ENCODE measurements at regions not wholly inside any gene's neighbourhood (a gene's known extent, or its start where the extent isn't known, plus 50 kb on each side); places are given as distances from the start of the nearest gene placed in this dataset.

DNA sequence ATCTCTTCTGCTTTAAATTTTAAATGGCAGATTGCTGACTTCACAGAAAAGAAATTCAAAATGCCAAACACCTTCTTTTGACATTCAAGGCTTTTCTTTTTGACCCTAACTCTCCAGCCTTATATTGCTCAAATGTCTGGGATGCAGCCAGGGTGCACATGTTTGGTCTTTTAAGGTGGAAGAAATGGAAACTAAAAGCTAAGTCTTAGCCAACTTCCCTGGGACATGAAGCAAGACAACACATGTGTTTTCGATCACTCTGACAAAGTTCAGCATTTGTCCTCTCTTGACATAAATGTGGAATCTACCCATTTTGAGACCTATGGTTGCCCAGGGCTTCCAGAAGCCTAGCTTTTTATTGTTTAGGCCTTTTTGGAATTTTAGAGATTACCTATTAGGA, 161.6 kb downstream of the RDH14 start:
- DNase-seq (ENCODE audit: low read depth, low spot score), result no peak
- H3K4me3 ChIP-seq (ENCODE audit: low read length), result no peak overlapping the region

GRCh38 chr2:18396329-18397010, 164.0 kb downstream of the RDH14 start:
- no peak overlapping the region for H3K4me3 ChIP-seq (ENCODE audit: low read length)
- DNase-seq (ENCODE audit: low read depth, low spot score), result no peak

GRCh38 chr2:18395555-18395954, 164.9 kb downstream of the RDH14 start:
- no peak overlapping the region for H3K4me3 ChIP-seq (ENCODE audit: low read length)
- DNase-seq (ENCODE audit: low read depth, low spot score), result no peak

DNA sequence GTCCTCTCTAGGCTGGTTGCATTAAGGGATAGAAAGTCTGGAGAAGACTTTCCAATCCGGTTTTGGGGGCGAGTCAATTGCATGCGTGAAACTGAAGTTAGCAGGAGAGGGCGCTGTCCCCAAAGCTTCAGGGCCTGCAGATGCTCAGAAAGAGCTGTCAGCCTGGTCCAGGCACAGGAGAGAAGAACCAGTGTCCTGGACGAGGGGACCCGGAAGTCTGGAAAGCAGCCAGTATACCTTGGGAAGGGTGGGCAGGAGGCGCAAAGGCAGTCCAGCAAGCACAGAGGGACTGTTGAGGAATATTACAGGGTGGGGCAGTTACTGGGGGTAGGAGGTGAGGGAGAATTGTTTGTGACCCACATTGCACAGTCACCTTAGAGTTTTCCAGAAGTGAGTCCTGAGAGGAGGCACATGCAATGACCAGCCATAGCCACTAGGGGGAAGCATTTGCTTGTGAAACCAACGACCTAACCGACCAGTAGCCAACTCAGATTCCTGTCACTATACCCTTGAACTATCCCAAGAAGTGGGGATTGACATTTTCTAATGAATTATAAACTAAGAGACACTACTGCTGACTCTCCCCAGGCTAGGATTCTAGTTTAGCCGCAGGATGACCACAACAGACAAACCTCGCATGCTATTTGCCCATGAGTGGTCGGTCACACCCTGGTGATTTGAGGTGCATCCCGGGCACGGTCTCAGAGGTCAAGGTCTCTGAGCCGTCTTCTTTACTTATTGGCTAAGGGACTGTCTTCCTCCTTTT, 172.8 kb downstream of the RDH14 start:
- peak; percentile 59 for DNase-seq (ENCODE audit: low read depth, low spot score)
- H3K4me3 ChIP-seq (ENCODE audit: low read length), result no peak overlapping the region

- DNase-seq (ENCODE audit: low read depth, low spot score), result no peak
- H3K4me3 ChIP-seq (ENCODE audit: low read length), result no peak overlapping the region
Observed at GRCh38 chr2:18384242-18384641, 176.2 kb downstream of the RDH14 start.

DNA sequence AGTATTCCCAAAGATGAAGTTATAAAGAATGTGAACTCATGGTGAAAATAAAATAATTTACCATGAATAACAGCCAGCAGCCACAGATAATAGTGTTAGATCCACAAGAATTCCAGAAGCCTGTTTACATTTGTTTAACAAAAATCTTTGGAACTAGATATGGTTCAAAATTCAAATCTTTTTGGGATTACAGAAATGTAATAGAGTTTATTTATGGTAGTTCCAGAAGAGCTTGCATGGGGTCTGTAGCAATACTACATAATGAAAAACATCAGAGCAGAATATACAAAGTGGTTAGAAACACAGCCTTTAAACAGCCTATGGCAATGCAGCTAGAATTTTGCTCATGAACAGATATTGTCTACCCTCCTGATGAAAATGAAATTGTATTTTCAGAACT, 179.1 kb downstream of the RDH14 start:
- no peak overlapping the region for H3K4me3 ChIP-seq (ENCODE audit: low read length)

DNA sequence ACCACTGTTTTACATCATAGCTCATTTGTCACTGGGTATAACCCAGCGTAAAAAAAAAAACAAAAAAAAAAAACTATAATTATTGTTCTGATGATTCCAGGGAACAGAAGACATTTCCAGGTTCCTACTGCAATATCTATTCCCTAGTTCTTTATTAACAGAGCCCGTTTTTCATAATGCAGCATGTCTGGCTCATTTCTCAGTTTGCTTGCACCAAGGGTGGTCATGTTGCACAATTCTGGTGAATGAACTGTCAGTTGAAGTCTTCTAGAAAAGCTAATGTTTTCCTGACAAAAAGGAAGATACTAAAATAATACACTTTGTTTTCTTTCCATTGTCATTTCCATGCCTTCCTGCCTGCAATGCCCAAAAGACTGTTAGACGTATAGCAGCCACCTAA, 180.1 kb downstream of the RDH14 start:
- DNase-seq (ENCODE audit: low read depth, low spot score), result no peak
- no peak overlapping the region for H3K4me3 ChIP-seq (ENCODE audit: low read length)

More for the DNA sequence above, 179.1 kb downstream of the RDH14 start:
- no peak for DNase-seq (ENCODE audit: low read depth, low spot score)

DNA sequence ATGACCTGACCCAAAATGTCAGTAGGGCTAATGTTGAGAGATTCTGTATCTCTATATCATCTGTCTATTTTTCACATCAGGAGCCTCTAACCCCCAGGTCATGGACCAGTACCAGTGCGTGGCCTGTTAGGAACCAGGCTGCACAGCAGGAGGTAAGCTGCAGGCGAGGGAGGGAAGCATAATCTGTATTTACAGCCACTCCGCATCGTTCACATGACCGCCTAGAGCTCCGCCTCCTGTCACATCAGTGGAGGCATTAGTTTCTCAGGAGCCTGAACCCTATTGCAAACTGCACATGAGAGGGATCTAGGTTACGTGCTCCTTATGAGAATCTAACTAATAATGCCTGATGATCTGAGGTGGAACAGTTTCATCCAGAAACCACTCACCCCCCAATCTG, 180.6 kb downstream of the RDH14 start:
- H3K4me3 ChIP-seq (ENCODE audit: low read length), result no peak overlapping the region
- DNase-seq (ENCODE audit: low read depth, low spot score), result no peak

- peak; percentile 28 for DNase-seq (ENCODE audit: low read depth, low spot score)
- no peak overlapping the region for H3K4me3 ChIP-seq (ENCODE audit: low read length)
Observed at GRCh38 chr2:18378020-18378653, 182.3 kb downstream of the RDH14 start.

- DNase-seq (ENCODE audit: low read depth, low spot score), result no peak
- no peak overlapping the region for H3K4me3 ChIP-seq (ENCODE audit: low read length)
Observed at GRCh38 chr2:18376936-18377335, 183.5 kb downstream of the RDH14 start.

- no peak for DNase-seq (ENCODE audit: low read depth, low spot score)
- no peak overlapping the region for H3K4me3 ChIP-seq (ENCODE audit: low read length)
Observed at GRCh38 chr2:18373664-18374063, 186.8 kb downstream of the RDH14 start.

DNA sequence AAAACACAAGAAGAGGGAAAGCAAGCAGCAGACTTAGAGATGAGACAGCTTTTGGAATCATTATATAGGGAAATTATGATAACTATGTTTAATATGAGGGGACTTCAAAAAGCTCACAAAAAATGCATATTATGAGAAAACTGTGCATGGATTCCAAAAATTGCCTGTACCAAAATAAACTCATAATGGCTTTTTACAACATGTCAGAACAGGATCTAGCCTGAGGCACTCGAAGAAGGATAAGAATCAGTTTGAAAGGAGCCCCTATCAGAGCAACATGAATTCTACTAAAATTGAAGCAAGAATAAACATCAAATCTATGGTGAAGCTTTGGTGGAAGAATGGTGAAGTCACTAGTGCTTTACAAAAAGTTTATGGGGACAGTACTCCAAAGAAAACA, 187.4 kb downstream of the RDH14 start:
- H3K4me3 ChIP-seq (ENCODE audit: low read length), result no peak overlapping the region
- no peak for DNase-seq (ENCODE audit: low read depth, low spot score)

- DNase-seq (ENCODE audit: low read depth, low spot score), result no peak
- H3K4me3 ChIP-seq (ENCODE audit: low read length), result no peak overlapping the region
Observed at GRCh38 chr2:18372641-18373040, 187.8 kb downstream of the RDH14 start.

DNA sequence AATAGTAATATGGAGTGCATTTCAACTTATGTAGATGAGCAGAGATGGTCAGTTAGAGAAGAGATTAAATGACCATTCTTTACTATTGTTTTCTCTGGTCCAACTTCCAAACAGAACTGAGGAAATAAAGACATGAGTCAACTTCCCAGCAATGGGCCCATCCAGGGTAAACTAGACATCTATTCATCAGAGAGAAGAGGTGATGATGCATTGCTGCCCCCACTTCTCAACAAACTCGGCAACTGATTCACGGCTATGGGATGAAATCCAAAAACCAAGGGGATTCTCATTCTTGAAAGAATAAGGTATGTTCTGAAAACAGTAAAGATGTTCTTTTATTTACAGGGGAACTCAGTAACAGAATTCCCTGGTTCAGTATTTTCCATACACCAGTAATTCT, 190.7 kb downstream of the RDH14 start:
- no peak overlapping the region for H3K4me3 ChIP-seq (ENCODE audit: low read length)

DNA sequence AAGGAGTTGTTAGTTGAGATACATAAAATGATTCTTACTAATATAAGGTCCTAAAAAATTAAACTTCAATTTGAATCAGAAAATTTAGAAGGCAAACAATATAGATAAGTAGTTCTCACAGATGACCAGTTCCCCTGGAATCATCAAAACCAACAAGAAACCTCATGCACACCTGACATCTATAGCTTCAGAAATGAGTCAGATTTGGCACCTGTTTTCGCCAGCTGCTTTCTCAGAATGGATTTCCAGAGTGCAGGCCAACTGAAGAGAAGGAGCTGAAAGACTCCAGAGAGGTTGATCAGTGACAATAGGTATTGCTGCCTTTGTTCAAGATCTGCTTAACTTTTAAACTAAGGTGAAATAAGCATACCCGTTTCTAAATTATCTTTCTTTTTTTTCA, 192.4 kb downstream of the RDH14 start:
- DNase-seq (ENCODE audit: low read depth, low spot score), result no peak
- no peak overlapping the region for H3K4me3 ChIP-seq (ENCODE audit: low read length)

More for the DNA sequence above, 190.7 kb downstream of the RDH14 start:
- DNase-seq (ENCODE audit: low read depth, low spot score), result no peak

GRCh38 chr2:18365342-18365741, 195.1 kb downstream of the RDH14 start:
- no peak for DNase-seq (ENCODE audit: low read depth, low spot score)

GRCh38 chr2:18363348-18363747, 197.1 kb downstream of the RDH14 start:
- no peak for DNase-seq (ENCODE audit: low read depth, low spot score)
- no peak overlapping the region for H3K4me3 ChIP-seq (ENCODE audit: low read length)

More at GRCh38 chr2:18365342-18365741, 195.1 kb downstream of the RDH14 start:
- no peak overlapping the region for H3K4me3 ChIP-seq (ENCODE audit: low read length)

- DNase-seq (ENCODE audit: low read depth, low spot score), result no peak
- H3K4me3 ChIP-seq (ENCODE audit: low read length), result no peak overlapping the region
Observed at GRCh38 chr2:18362696-18363095, 197.8 kb downstream of the RDH14 start.

DNA sequence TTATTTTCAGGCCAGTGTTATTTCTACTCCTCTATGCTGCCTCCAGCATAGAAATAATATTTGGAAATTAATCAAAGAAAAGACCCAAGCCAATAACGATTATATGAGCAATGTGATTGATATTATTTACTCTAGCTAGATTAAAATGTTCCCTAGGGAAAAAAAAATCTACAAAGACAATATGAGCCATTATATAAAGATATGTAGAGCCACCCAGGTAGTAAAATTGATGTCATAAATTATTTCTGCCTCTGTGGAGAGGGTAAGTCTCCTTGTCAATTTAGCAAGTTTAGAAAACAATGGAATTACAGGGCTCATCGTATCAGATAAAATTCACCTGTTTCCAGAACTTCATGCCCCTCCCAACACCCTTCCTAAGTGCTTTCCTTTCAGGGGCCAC, 202.9 kb downstream of the RDH14 start:
- H3K4me3 ChIP-seq (ENCODE audit: low read length), result no peak overlapping the region

DNA sequence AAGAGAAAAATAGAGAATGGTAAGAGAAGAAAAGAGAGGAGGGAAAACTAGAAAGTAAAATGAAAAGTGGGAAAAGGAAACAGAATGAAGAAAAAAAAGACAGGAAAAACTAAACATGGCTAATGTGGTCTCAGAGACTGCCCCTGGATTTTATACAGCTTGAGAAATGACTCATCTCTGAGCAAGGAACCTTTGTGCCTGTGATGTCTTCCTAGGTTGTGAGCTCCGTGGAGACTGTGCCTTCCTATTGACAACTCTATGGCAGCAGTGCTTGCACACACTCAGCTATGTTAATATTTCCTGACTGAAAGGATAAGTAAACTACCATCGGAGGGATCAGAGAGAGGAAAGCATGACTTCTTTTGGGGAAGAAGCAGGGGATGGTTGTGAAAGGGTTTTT, 203.8 kb downstream of the RDH14 start:
- no peak for DNase-seq (ENCODE audit: low read depth, low spot score)
- H3K4me3 ChIP-seq (ENCODE audit: low read length), result no peak overlapping the region

More for the DNA sequence above, 202.9 kb downstream of the RDH14 start:
- no peak for DNase-seq (ENCODE audit: low read depth, low spot score)

Measured in Jurkat, Clone E6-1 (cell line).